Spleen (tissue), 7 donors: ENCODE measurements at regions not wholly inside any gene's neighbourhood (a gene's known extent, or its start where the extent isn't known, plus 50 kb on each side); places are given as distances from the start of the nearest gene placed in this dataset.

Source experiments
- CTCF ChIP-seq, 11 experiments: fragments of 200-600 bp in 7 of 11; fragments of 450-650 bp in 4 of 11; sonication (generic) in 4 of 11; IDR thresholded peaks in 8 of 11; conservative IDR thresholded peaks in 3 of 11; 1 replicate in 7 of 11; 2 replicates in 4 of 11; pipeline versions ENCODE4 v1.4.0 to v1.8.0; 2016 to 2021; ENCODE audit warnings: antibody characterized with exemption in 11 of 11, inconsistent platforms in 4 of 11, mild to moderate bottlenecking in 1 of 11
- POLR2A ChIP-seq, 3 donors: fragments of 450-650 bp; IDR thresholded peaks; one replicate each; pipeline ENCODE4 v1.5.1; 2017; ENCODE audit warnings: antibody characterized with exemption in 3 of 3, mild to moderate bottlenecking in 1 of 3
- POLR2AphosphoS5 ChIP-seq, 3 donors: sonication (generic); formaldehyde crosslinking; IDR thresholded peaks; one replicate each; pipeline ENCODE4 v1.5.1; 2017; ENCODE audit warnings: antibody characterized with exemption in 3 of 3
- donor health status: DM: no; HTN: no; CAD: no; lungs with moderate emphysema.
- donor health status: DM: no; HTN: no; CAD: no.
- donor health status: DM: no; HTN: no; CAD: no.

DNA sequence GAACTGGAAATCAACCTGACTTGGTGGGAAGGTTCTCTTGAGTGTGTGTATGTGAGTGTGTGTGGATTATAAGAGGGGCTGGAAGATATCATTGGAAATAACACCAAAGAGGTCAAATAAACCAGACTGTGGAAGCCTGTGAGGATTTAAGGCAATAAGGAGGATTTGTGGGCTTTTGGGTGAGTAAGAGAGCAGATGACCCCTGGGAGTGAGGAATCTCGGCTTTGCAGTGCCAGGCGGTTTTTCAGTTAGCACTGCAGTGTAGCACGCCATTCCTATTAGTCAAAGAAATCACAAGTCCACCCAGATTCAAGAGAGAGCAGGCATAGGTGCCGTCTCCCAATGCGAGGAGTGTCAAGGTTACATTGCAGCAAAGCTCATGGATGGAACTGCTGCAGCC is 63.3 kb downstream of the CALM1 start:
- TF ChIP-seq POLR2AphosphoS5 (IDR thresholded peaks at IDR 0.05) (no peak), POLR2A (IDR thresholded peaks at IDR 0.05) (no peak), CTCF (IDR thresholded peaks at IDR 0.05 in 8 of 11, conservative IDR thresholded peaks at IDR 0.05 in 3 of 11) (no peak)
